Gastroesophageal sphincter (tissue), 4 donors: ENCODE measurements at regions not wholly inside any gene's neighbourhood (a gene's known extent, or its start where the extent isn't known, plus 50 kb on each side); places are given as distances from the start of the nearest gene placed in this dataset.

ENCODE experiments used
- ATAC-seq: fragments of 150-250 bp; one replicate; pipeline ENCODE4 v1.9.1; 2016; ENCODE audit warnings: mild to moderate bottlenecking, moderate library complexity
- H3K27ac ChIP-seq, 4 donors: fragments of 200-600 bp; sonication (generic) in 3 of 4; 1 replicate in 3 of 4; 2 replicates in 1 of 4; pipeline ENCODE4 v1.5.1; 2016 to 2019
- H3K27me3 ChIP-seq: fragments of 200-600 bp; sonication (generic); one replicate; pipeline ENCODE4 v1.5.1; 2019
- H3K36me3 ChIP-seq, 2 donors: fragments of 200-600 bp; sonication (generic); one replicate each; pipeline ENCODE4 v1.5.1; 2019; ENCODE audit warnings: control low read depth in 1 of 2
- H3K4me1 ChIP-seq, 3 donors: fragments of 200-600 bp; sonication (generic); 1 replicate in 2 of 3; 2 replicates in 1 of 3; pipeline ENCODE4 v1.5.1; 2016 to 2019; ENCODE audit warnings: control low read depth in 2 of 3
- H3K4me3 ChIP-seq, 2 donors: fragments of 200-600 bp; sonication (generic); one replicate each; pipeline ENCODE4 v1.5.1; 2019; ENCODE audit warnings: mild to moderate bottlenecking in 1 of 2, moderate library complexity in 1 of 2
- H3K9me3 ChIP-seq, 3 donors: fragments of 200-600 bp; sonication (generic); one replicate each; pipeline ENCODE4 v1.5.1; 2017 to 2019; ENCODE audit warnings: control low read depth in 2 of 3
- CTCF ChIP-seq, 4 experiments: fragments of 200-600 bp in 2 of 4; fragments of 450-650 bp in 2 of 4; sonication (generic) in 1 of 4; IDR thresholded peaks; one replicate each; pipeline ENCODE4 v1.5.1; 2017 to 2019; ENCODE audit warnings: antibody characterized with exemption in 4 of 4, mild to moderate bottlenecking in 2 of 4, moderate library complexity in 2 of 4
- EP300 ChIP-seq: sonication (generic); formaldehyde crosslinking; IDR thresholded peaks from one replicate; pipeline ENCODE4 v1.6.1; 2017; ENCODE audit warnings: antibody characterized with exemption, mild to moderate bottlenecking
- POLR2A ChIP-seq, 2 donors: fragments of 450-650 bp; IDR thresholded peaks; one replicate each; pipeline ENCODE4 v1.6.1; 2017; ENCODE audit warnings: antibody characterized with exemption in 2 of 2, mild to moderate bottlenecking in 2 of 2, moderate library complexity in 1 of 2
- POLR2AphosphoS5 ChIP-seq: sonication (generic); formaldehyde crosslinking; IDR thresholded peaks from one replicate; pipeline ENCODE4 v1.6.1; 2017; ENCODE audit warnings: antibody characterized with exemption
- WGBS, 2 donors: methylation state at CpG; one replicate each; pipeline ENCODE4 v1.1.5; 2018; ENCODE audit warnings: low coverage in 1 of 2; 5-methylcytosine and 5-hydroxymethylcytosine counted together

- Histone ChIP-seq H3K36me3 (no peaks in the 10 kb centered on the region), H3K4me1 (no peaks in the 10 kb centered on the region), H3K27me3 (no peaks in the 10 kb centered on the region), H3K9me3 (no peaks in the 10 kb centered on the region), H3K4me3 (no peak overlapping the region), H3K27ac (no peak overlapping the region)
- no peak for TF ChIP-seq POLR2A (IDR thresholded peaks at IDR 0.05)
- no peak for TF ChIP-seq POLR2AphosphoS5
- no peak for TF ChIP-seq CTCF (IDR thresholded peaks at IDR 0.05)
- no peak for TF ChIP-seq EP300
- 39% methylated on average over 2 of the region's 16 CpGs; no CpG with 5 or more reads in 1 of the 2 donors for WGBS, 2 donors
- no peak for ATAC-seq
Observed at GRCh38 chr5:168118042-168118668, 173.3 kb upstream of the WWC1 start.

GRCh38 chr5:168120401-168121137 is 170.9 kb upstream of the WWC1 start:
- ATAC-seq, result no peak
- no peaks in the 10 kb centered on the region for H3K4me1 ChIP-seq
- no peaks in the 10 kb centered on the region for H3K27me3 ChIP-seq
- no peak for TF ChIP-seq POLR2AphosphoS5
- no peak for TF ChIP-seq CTCF (IDR thresholded peaks at IDR 0.05)
- no peak for TF ChIP-seq POLR2A (IDR thresholded peaks at IDR 0.05)
- TF ChIP-seq EP300, result no peak
- H3K27ac ChIP-seq, result no peak overlapping the region
- H3K9me3 ChIP-seq, result no peaks in the 10 kb centered on the region
- 75 to 77% methylated on average over 10 of the region's 10 CpGs for WGBS, 2 donors
- H3K4me3 ChIP-seq, result no peak overlapping the region
- H3K36me3 ChIP-seq, result no peaks in the 10 kb centered on the region

- TF ChIP-seq POLR2AphosphoS5, result no peak
- TF ChIP-seq CTCF (IDR thresholded peaks at IDR 0.05), result no peak
- TF ChIP-seq EP300, result no peak
- no peak for TF ChIP-seq POLR2A (IDR thresholded peaks at IDR 0.05)
- Histone ChIP-seq H3K9me3 (no peaks in the 10 kb centered on the region), H3K4me1 (no peaks in the 10 kb centered on the region), H3K27ac (no peak overlapping the region), H3K36me3 (no peaks in the 10 kb centered on the region), H3K4me3 (no peak overlapping the region), H3K27me3 (no peaks in the 10 kb centered on the region)
- 72 to 80% methylated on average over 1 to 4 of the region's 4 CpGs for WGBS, 2 donors
- no peak for ATAC-seq
Observed at GRCh38 chr5:168121138-168121494, 170.3 kb upstream of the WWC1 start.

- H3K36me3 ChIP-seq, result no peaks in the 10 kb centered on the region
- H3K4me1 ChIP-seq, result no peaks in the 10 kb centered on the region
- ATAC-seq, result no peak
- H3K27ac ChIP-seq, result no peak overlapping the region
- H3K9me3 ChIP-seq, result no peaks in the 10 kb centered on the region
- no peak overlapping the region for H3K4me3 ChIP-seq
- WGBS, 2 donors, result 84 to 89% methylated on average over 7 to 8 of the region's 8 CpGs
- TF ChIP-seq EP300, result no peak
- TF ChIP-seq CTCF (IDR thresholded peaks at IDR 0.05), result no peak
- no peak for TF ChIP-seq POLR2AphosphoS5
- TF ChIP-seq POLR2A (IDR thresholded peaks at IDR 0.05), result no peak
- no peaks in the 10 kb centered on the region for H3K27me3 ChIP-seq
Observed at GRCh38 chr5:168123631-168124528, 167.6 kb upstream of the WWC1 start.
